ENCODE measurements at regions not wholly inside any gene's neighbourhood (a gene's known extent, or its start where the extent isn't known, plus 50 kb on each side); places are given as distances from the start of the nearest gene placed in this dataset.

- H3K79me2 ChIP-seq (ENCODE audit: insufficient read depth, low read depth), result no peaks in the 10 kb centered on the region
- no peak overlapping the region for H2AFZ ChIP-seq (ENCODE audit: low read depth)
- TF ChIP-seq CTCF (conservative IDR thresholded peaks at IDR 0.05; ENCODE audit: low read depth, low read length), result no peak
- no peaks in the 10 kb centered on the region for H4K20me1 ChIP-seq (ENCODE audit: insufficient read depth)
- no peaks in the 10 kb centered on the region for H3K4me1 ChIP-seq (ENCODE audit: low read depth, poor library complexity, severe bottlenecking)
- no peak overlapping the region for H3K9ac ChIP-seq
- no peak overlapping the region for H3K27ac ChIP-seq
- H3K27me3 ChIP-seq (ENCODE audit: insufficient read depth, low read depth), result no peaks in the 10 kb centered on the region
- no peak overlapping the region for H3K4me3 ChIP-seq (IDR thresholded peaks at IDR 0.05; ENCODE audit: insufficient read depth, low read depth, low read length)
- no peaks in the 10 kb centered on the region for H3K36me3 ChIP-seq (ENCODE audit: insufficient read depth)
- H3K4me2 ChIP-seq, result no peak overlapping the region
Observed at GRCh38 chr4:123787512-123788080, 391.0 kb downstream of the SPRY1 start.

- Histone ChIP-seq H3K4me2 (no peak overlapping the region), H2AFZ (ENCODE audit: low read depth) (no peak overlapping the region), H3K4me3 (IDR thresholded peaks at IDR 0.05; ENCODE audit: insufficient read depth, low read depth, low read length) (no peak overlapping the region), H3K4me1 (ENCODE audit: low read depth, poor library complexity, severe bottlenecking) (no peaks in the 10 kb centered on the region), H3K79me2 (ENCODE audit: insufficient read depth, low read depth) (no peaks in the 10 kb centered on the region), H3K36me3 (ENCODE audit: insufficient read depth) (no peaks in the 10 kb centered on the region), H3K27me3 (ENCODE audit: insufficient read depth, low read depth) (no peaks in the 10 kb centered on the region), H3K27ac (no peak overlapping the region), H3K9ac (no peak overlapping the region), H4K20me1 (ENCODE audit: insufficient read depth) (no peaks in the 10 kb centered on the region)
- no peak for TF ChIP-seq CTCF (conservative IDR thresholded peaks at IDR 0.05; ENCODE audit: low read depth, low read length)
Observed at GRCh38 chr4:123788577-123788976, 392.0 kb downstream of the SPRY1 start.

GRCh38 chr4:123790681-123791080, 394.1 kb downstream of the SPRY1 start:
- no peak overlapping the region for H3K4me3 ChIP-seq (IDR thresholded peaks at IDR 0.05; ENCODE audit: insufficient read depth, low read depth, low read length)
- no peaks in the 10 kb centered on the region for H3K27me3 ChIP-seq (ENCODE audit: insufficient read depth, low read depth)
- H3K79me2 ChIP-seq (ENCODE audit: insufficient read depth, low read depth), result no peaks in the 10 kb centered on the region
- no peak overlapping the region for H3K4me2 ChIP-seq
- no peak for TF ChIP-seq CTCF (conservative IDR thresholded peaks at IDR 0.05; ENCODE audit: low read depth, low read length)
- no peak overlapping the region for H3K9ac ChIP-seq
- no peaks in the 10 kb centered on the region for H3K4me1 ChIP-seq (ENCODE audit: low read depth, poor library complexity, severe bottlenecking)
- no peaks in the 10 kb centered on the region for H4K20me1 ChIP-seq (ENCODE audit: insufficient read depth)
- H3K27ac ChIP-seq, result no peak overlapping the region
- H3K36me3 ChIP-seq (ENCODE audit: insufficient read depth), result no peaks in the 10 kb centered on the region
- no peak overlapping the region for H2AFZ ChIP-seq (ENCODE audit: low read depth)

GRCh38 chr4:123802082-123802645, 405.6 kb downstream of the SPRY1 start:
- Histone ChIP-seq H3K79me2 (ENCODE audit: insufficient read depth, low read depth) (no peaks in the 10 kb centered on the region), H4K20me1 (ENCODE audit: insufficient read depth) (no peaks in the 10 kb centered on the region), H3K27ac (no peak overlapping the region), H3K36me3 (ENCODE audit: insufficient read depth) (no peaks in the 10 kb centered on the region), H3K4me3 (IDR thresholded peaks at IDR 0.05; ENCODE audit: insufficient read depth, low read depth, low read length) (no peak overlapping the region), H3K9ac (no peak overlapping the region), H3K4me1 (ENCODE audit: low read depth, poor library complexity, severe bottlenecking) (no peaks in the 10 kb centered on the region), H3K27me3 (ENCODE audit: insufficient read depth, low read depth) (no peaks in the 10 kb centered on the region), H3K4me2 (no peak overlapping the region), H2AFZ (ENCODE audit: low read depth) (no peak overlapping the region)
- TF ChIP-seq CTCF (conservative IDR thresholded peaks at IDR 0.05; ENCODE audit: low read depth, low read length), result no peak

All from KMS-11 (cell line).